GM19397 (cell line): ENCODE measurements at regions not wholly inside any gene's neighbourhood (a gene's known extent, or its start where the extent isn't known, plus 50 kb on each side); places are given as distances from the start of the nearest gene placed in this dataset.
"Not testable (repeated sequence)": the region's sequence is repeated elsewhere in the genome, so short reads cannot be mapped to it uniquely, and the experiment has no call there.

Source experiments
- ATAC-seq: cut with Tn5 transposase; IDR thresholded peaks from one replicate; pipeline ENCODE4 v1.9.1; 2021; ENCODE audit warnings: mild to moderate bottlenecking, moderate library complexity; ENCODE audit not compliant: unreplicated experiment

DNA sequence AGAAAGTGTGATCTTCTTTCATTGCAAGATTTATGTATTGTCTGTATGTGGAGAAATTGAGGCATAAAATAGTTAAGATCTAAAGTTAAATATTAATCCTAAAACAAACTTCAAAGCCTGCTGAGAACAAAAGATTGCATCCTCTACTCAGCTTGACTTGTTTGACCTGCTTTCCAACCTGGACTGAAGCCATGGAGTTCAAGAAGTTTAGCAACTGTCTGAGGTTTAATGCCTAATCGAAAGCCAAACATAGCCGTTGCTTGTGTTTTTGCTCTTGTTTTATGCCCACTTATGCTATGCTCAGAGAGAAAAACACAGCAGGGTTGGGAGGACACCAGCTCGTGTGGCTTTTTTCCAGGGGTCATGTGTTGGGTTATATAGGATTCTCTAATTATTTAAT, 135.6 kb downstream of the NUFIP1 start:
- ATAC-seq = no peak

DNA sequence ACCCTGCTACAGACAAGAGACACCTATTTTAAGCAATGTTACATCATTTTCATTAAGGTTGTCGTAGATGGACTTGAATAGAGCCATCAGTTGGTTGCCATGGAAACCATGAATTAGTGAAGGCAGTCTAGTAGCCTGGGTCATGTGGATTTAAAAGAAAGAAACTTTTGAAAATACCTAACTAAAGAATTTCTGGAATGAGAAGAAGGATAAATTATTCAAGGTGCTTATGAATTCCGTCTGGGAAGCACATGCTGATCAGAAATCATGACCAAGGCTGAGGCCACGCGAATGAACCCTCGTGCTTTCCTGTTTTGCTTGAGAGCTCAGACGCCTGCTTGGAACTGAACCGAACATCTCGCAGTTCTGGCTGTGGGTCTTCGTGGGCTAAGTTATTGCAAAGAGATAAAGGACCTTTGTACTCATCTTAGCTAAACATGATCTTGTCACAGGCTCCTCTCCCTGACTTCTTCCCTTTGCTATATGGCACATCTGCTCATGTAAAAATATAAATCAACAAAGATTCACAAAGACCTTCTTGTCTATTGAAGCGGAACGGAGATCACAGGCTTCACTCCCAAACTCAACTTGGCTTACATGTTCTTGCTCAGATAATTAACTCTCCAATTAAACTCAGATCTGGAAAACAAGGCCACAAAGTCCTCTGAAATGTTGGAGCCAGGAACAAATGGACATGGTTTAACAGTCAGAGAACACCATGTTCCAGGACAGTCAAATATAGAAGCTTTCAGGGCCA, 140.2 kb downstream of the NUFIP1 start:
- ATAC-seq = no peak

DNA sequence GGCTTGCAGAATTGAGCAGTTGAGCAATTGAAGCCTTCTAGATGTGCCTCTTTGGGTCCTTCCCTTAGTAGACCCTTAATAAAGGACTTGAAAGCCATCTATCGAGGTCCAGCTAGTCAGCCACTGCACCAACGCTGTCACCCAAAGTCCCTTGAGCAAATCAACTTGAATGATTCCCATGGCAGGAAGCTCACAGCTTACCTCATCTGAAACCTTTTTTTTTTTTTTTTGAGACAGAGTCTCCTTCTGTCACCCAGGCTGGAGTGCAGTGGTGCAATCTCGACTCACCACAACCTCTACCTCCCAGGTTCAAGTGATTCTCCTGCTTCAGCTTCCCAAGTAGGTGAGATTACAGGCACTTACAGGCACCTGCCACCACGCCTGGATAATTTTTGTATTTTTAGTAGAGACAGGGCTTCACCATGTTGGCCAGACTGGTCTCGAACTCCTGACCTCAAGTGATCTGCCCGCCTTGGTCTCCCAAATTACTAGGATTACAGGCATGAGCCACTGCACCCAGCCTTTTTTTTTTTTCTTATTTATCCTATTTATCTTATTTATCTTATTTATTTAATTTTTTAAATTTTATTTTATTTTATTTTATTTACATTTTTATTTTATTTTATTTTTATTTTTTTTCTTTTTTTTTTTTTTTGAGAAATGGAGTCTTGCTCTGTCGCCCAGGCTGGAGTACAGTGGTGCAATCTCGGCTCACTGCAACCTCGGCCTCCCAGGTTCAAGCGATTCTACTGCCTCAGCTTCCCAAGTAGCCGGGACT, 143.8 kb downstream of the NUFIP1 start:
- ATAC-seq = not testable (repeated sequence)

DNA sequence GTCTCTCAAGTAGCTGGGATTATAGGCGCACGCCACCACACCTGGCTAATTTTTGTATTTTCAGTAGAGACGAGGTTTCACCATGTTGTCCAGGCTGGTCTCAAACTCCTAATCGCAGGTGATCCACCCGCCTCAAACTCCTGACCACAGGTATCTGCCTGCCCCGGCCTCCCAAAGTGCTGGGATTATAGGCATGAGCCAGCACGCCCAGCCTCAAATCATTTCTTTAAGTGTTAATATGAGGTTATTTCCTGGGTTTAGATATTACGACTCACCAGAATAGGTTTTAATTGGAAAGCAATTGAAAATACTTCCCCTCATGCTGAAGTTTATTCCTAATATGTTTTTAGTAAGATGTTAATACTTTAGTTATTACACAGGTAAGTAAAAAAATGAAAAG, 144.5 kb downstream of the NUFIP1 start:
- no peak for ATAC-seq

DNA sequence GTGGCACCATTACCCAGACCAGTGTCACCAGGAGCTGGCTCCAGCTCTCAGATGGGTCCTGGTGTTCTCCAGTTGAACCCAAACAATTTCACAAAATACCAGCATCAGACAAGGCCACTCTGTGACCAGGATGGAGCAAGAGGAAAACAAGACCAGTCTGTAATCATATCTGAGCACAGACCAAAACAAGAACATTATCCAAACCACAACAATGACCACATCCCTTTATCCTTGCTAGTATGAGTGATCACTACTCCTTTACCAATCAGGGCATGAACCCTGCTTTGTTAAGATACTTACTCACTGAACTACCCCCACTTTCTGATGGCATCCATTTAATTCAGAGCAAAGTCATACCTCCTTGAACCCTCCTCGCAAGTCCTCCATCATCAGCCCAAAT, 145.9 kb downstream of the NUFIP1 start:
- no peak for ATAC-seq

DNA sequence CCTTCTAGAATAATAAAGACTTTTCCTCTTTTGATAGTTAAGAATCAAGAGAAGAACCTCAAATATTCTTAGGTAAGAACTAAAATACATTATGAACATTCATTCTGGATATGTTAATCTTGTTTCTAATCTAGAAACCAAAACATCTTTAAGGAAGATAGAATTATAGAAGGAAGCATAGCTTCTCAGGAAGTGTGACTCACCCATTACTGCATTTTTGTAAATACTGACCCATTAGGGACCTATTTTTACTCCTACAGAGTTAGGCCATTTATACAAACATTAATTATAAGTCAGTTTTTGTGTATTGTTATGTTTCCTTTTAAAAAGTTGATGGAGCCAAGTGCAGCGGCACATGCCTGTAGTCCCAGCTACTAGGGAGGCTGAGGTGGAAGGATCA, 147.1 kb downstream of the NUFIP1 start:
- no peak for ATAC-seq

DNA sequence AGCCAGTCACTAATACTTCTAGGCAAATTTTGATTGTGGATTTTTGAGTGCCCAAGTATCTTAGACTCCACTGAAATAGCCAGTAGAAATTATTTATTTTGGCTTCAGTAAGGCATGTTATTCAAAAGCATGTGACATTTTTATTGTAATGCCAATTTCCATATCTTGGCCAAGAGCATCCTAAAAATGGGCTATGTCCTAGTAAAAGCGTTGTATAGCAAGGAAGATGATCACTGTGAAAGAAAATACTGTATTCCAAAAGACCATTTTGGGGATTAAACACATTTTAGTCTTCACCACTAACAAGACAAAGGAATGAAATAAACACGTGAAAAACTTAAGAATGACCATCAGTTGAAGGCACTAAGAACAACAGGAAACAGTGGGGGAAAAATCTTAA, 149.1 kb downstream of the NUFIP1 start:
- ATAC-seq = no peak

DNA sequence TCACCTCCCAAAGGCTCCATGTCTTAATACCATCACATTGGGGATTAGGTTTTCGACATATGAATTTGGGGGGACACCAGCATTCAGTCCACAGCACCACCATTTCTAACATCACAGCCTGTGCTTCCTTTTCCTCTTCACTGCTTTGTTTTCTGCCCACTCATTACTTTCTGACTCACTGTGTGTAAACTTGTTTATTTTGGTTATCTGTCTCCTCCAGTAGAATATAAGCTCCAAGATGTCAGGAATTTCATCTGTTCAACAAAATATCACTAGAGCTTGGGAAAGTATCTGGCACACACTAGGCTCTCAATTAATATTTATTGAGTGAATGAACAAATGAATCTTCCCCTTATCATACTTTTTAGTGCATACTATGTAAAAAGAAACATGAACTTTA, 152.0 kb downstream of the NUFIP1 start:
- ATAC-seq = no peak

DNA sequence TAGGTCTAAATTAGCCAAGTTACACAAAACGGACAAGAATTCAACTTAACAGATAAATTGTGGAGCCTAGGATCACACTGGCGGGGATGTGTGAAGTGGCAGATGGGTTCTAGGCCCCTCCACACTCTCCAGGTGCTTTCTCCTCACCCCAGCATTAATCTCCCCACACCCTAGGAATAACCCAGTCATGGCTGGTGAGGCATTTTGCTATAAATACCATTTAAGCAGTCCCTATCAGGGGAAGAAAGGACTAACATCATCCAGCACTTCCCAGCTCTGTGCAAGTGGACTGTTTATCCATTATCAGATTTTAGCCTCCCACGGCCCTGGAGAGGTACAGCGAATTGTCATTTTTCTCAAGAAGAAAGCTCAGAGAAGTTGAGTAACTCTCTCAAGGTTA, 154.9 kb downstream of the NUFIP1 start:
- no peak for ATAC-seq

DNA sequence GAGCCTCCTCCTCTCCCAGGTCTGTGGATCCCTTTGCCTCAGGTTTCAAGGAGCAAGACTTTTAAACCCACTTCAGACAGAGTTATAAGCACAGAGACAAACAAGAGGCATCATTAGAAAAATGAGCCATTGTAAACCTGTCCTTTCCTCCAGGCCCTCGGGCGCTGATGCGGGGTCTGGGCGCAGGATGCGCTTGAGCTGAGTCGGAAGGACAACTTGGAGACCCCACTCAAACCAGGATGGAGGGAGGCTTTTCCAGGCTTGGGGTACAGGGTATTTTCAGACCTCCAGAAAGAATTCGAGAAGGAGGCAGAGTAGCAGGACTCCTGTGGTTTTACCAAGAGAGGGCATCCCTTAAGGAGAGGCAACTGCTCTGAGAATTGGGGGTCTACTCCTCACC, 155.6 kb downstream of the NUFIP1 start:
- no peak for ATAC-seq

DNA sequence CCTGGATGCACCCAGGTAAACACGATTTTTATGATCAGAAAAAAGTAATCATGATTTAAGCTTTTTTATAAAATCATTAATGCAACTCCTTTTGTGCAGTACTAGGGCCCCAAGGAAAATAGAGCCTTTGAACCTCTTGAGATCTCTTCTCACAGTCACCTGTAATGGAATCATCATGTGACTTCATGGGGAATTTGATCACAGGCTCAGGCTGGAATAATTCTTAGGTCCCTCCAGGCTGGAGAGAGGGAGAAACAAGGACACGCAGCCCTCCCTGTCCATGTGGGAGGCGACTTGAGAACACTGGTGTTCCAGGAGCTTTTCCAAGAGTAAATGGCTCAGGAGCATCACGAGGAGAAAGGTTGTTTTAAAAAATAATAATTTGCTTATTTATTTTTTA, 156.1 kb downstream of the NUFIP1 start:
- no peak for ATAC-seq

DNA sequence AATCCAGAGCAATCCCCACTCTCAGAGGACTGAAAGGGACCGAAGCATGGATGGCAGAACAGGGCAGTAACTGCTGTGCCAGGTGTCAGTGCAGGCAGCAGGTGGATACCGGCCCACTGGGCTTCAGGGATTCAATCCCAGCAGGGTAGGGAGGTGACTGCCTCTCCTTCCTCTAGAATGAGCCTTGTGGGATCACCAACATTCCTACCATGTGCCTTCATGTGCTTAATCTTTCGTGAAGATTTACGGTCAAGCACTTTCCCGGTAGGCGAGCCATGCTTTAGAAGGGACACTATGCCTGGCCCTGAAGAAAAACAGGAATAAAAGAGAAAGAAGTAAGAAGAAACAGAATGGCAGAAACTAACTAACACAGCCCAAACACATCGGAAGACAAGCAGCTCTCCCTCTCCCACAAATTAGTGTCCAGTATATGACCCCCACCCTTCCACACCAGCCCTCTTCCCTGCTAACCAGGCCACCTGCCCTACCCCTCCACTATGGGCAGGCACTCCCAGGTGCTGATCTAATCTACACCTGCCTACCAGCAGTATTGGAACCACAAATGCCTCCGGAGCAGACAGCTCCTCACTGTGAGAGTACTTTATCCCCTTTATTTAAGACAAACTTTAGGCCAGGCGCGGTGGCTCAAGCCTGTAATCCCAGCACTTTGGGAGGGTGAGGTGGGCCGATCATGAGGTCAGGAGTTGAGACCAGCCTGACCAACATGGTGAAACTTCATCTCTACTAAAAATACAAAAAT, 162.5 kb downstream of the NUFIP1 start:
- ATAC-seq = no peak

DNA sequence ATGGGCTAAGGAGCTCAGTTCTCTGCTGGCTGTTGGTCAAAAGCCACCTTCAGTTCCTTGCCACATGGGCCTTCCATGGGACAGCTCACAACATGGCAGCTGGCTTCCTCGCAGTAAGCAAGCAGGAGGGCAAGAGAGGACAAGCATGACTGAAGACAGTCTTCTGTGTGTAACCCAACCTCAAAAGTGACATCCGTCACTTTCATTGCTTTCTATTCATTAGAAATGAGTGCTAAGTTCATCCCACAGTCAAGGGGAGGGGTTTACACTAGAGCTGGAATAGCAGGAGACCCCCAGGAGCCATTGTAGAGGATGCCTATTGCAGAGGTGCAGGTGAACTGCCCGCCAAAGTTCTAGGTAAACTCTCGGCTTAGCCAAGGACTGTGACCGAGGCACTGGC, 163.3 kb downstream of the NUFIP1 start:
- no peak for ATAC-seq

DNA sequence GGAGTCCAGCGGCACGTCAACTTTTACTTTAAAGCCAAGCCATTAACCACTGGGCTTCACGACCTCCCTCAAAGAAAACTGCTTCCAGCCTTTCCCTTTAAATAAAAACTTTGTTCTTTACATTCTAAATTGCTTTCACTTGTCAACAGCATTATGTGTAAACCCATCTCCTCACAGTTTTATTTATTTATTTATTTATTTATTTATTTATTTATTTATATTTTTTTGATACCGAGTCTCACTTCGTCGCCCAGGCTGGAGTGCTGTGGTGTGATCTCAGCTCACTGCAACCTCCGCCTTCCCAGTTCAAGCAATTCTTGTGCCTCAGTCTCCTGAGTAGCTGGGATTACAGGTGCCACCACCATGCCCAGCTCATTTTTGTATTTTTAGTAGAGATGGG, 165.7 kb downstream of the NUFIP1 start:
- not testable (repeated sequence) for ATAC-seq

DNA sequence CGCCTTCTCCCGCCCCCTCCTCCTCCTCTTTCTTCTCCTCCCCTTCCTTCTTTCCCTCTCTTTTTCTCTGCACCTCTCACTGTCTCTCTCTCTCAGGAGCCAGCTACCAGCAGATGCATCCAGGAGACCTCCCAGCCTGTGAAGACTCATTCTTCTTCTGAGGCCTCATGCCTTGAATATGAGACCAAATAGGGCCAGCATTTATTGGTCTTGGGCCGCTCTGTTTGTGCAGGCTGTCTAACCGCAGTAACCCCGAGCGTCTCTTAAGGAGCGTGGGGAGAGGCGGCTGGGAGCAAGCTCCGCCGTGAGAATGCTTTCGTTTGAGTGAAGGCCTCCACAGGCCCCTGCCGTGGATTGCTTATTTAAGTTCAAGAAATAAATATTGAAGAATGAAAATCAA, 167.0 kb downstream of the NUFIP1 start:
- no peak for ATAC-seq

DNA sequence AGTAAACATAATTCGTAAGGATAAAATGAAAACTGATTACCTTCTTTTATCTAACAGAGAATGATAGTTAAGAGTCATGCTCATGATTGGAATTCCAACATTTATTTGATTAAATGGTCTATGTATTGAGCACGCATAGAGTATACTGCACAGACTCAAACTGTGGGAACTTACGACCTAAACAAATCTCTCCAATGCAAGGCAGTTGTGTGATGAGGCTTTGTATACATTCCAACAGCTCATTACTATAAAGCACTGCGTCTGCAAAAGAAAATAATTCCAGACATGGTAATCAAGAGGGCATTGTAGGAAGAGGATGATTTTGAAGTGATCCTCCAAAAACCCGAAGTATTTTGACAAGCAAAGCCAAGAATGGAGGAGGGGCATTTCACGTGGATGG, 169.5 kb downstream of the NUFIP1 start:
- no peak for ATAC-seq

DNA sequence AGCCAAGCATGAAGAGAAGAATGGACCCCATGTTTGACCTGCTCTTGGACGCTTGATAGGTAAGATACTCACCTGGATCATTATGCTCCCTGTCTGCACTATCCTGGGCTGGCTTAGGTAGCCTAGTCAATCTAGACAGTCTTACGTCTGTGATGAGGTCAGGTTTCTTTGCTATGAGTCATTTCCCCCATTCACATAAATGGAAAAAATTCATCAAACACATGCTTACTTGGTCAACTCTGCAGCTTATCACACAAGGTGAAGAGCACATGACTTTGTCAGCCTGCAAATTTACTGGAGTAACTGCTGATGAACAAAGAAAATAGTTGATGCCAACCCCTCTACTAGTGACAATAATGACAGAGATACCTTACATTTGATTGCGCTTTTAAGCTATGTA, 170.0 kb downstream of the NUFIP1 start:
- ATAC-seq = no peak

DNA sequence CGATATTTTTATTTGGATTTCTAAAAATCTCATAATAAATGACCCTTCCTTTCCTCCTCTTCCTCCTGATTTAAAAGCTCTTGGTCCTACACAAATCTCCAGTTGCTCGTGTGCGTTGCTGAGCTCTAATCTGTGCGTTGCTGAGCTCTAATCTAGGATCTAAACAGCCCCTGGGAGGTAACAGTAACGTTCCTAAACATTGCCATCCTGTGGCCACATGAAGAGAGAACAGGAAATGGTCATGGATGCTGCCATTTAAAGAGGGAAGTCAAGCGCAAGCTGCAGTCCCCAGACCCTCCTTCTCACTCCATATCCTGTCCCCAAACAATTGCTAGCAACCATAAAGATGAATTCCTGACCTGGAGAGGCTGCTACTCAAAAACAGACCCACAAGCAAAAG, 170.8 kb downstream of the NUFIP1 start:
- ATAC-seq = no peak

DNA sequence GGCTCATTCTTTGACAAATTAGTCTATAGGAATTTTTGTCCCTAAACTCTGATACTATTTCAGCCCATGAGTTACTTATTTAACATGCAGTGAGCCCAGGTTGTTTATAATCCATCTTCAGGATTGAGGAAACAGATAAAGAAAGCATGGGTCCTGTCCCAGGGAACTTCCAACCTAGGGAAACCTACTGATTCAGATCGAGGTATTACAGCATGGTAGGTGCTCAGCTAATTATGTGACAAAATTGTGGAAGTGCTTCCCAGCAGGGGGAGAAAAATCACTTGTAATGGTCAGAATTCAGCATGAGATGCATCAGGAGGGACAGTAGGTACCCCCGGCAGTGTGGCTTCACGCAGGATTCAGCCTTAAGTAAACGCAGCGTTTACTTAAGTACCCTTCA, 171.3 kb downstream of the NUFIP1 start:
- no peak for ATAC-seq

DNA sequence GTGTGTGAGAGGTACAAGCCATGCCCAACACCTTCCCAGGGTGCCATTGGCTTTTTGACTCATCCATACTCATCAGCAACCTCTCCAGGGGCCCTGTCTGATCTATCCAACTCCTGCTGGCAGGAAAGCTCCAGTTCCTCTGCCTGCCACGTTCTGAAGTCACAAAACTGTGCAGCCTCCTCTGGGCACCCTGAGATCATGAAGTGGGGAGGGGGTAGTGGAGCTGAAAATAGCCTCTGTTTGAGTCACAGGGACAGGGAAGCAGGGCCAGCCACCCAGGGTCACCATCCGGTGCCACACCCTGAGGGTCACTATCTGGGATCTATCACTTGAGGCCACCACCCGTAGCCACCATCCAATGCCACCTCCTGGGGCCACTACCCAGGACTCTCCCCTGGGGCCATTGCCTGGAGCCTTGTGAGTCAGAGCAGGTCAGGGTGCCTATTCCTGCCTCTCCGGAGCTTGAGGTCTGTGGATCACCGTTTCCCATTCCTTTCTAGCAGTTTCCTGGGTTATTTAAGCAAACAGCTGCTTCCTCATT, 172.1 kb downstream of the NUFIP1 start:
- ATAC-seq = no peak

DNA sequence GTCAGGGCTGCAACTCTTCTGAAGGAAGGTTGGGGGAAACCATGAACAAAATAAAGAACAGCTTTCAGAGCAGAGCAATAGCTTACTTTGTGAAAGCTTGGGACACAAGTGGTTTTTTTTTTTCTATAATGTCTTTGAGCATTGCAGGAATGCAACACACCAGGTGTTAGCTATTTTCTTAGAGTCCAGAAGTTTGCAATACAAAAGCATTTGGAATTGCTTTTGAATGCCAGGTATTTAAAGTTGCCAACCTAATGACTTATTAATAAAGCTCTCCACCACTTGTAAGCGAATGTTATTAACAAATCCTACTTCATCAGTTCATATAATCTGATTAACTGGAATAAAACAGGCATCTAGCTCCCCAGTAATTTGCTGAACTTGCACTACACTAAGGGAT, 172.6 kb downstream of the NUFIP1 start:
- ATAC-seq = no peak

DNA sequence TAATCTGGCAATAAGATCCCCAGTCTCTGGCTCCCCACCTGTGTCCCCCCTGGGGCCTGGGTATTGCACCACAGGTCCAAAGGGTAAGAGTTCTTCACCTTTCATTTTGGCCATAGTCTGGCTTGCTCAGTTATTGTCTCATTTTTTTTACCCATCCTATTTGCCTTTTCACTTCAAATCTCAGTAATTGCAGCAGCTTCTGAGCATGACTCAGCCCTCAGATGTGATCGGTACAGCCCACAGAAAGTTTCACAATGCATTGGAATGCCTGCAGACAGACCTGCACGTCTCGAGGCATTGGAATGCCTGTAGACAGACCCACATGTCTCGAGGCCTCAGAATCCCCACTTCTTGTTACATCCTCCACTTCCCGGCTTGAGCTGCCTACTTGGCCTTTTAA, 173.6 kb downstream of the NUFIP1 start:
- no peak for ATAC-seq
